ENCODE measurements at regions not wholly inside any gene's neighbourhood (a gene's known extent, or its start where the extent isn't known, plus 50 kb on each side); places are given as distances from the start of the nearest gene placed in this dataset.

DNA sequence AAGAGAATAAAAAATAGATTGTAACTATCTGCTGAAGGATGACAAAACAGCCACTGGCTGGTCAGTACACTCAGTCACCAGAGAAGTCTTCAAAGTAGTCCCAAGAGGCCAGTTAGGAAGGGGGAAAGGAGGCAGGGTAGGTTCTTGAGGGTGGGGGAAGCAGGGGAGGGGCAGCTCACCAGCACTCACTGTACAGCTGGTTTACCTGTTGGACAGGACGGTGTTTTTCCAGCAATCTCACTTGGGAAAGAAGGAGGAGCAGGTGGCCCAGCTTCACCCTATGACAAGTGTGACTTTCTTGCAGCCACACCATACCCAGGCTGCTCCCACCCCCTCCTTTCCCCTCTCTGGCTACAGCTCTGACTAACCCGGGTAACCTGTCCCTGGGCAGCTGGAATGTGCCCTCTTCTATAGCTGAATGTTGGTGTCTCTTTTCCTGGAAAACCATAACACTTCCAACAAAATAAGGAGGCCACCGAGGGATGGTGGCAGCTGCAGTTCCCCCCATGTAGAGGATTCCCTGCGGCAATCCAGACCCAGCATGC is 203.4 kb upstream of the NSMCE3 start:
- Histone ChIP-seq H3K4me3 (no peak overlapping the region), H3K36me3 (ENCODE audit: low read depth) (no peaks in the 10 kb centered on the region), H3K4me1 (ENCODE audit: low read depth) (no peaks in the 10 kb centered on the region), H3K9me3 (no peaks in the 10 kb centered on the region)
- intact Hi-C loops (cut with DNase I, micrococcal nuclease): no loop called here
- ATAC-seq: peak; percentile 12
- no peak for TF ChIP-seq CTCF (IDR thresholded peaks at IDR 0.05)
- no peak for DNase-seq

DNA sequence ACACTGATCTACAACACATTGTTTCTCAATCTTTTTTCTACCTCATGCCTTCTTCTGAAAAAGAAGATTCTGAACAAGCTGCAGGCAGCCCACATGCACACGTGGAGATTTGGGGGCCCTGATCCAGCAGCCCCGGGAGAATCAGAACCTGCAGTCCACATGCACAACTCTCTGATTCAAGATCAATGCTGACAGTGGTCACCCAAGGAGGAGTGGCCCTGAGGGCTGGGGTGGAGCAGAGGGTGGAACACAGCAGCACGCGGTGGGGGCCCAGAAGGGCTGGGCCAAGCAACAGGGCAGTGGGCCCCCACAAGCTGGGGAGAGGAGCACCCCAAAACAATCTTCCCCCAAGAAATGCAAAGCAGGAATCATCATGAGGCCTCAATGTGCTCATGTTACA is 202.1 kb upstream of the NSMCE3 start:
- intact Hi-C loops (cut with DNase I, micrococcal nuclease): no loop called here
- Histone ChIP-seq H3K9me3 (no peaks in the 10 kb centered on the region), H3K4me3 (no peak overlapping the region), H3K36me3 (ENCODE audit: low read depth) (no peaks in the 10 kb centered on the region), H3K4me1 (ENCODE audit: low read depth) (no peaks in the 10 kb centered on the region)
- no peak for DNase-seq
- no peak for ATAC-seq
- TF ChIP-seq CTCF (IDR thresholded peaks at IDR 0.05): no peak

DNA sequence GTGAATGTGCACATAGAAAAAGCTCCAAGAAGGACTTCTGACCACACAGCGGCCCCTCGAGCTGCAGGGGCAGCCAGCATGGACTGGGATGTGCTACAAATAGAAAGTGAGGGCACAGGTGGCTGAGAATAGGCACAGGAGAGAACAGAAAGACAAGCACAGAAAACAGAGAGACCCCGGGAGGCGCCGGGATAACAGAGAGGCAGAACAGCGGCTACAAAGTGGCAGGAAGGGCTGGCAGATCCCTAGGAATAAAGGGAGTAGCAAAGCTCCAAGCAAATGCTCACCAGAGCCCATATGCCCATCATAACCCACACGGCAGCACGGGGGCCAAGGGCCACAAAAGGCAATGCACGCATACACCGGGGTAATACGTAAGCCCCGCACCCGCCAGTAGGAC is 201.7 kb upstream of the NSMCE3 start:
- no peak for DNase-seq
- Histone ChIP-seq H3K4me3 (no peak overlapping the region), H3K9me3 (no peaks in the 10 kb centered on the region), H3K36me3 (ENCODE audit: low read depth) (no peaks in the 10 kb centered on the region), H3K4me1 (ENCODE audit: low read depth) (no peaks in the 10 kb centered on the region)
- peak; percentile 12 for ATAC-seq
- TF ChIP-seq CTCF (IDR thresholded peaks at IDR 0.05): no peak
- intact Hi-C loops (cut with DNase I, micrococcal nuclease): no loop called here

DNA sequence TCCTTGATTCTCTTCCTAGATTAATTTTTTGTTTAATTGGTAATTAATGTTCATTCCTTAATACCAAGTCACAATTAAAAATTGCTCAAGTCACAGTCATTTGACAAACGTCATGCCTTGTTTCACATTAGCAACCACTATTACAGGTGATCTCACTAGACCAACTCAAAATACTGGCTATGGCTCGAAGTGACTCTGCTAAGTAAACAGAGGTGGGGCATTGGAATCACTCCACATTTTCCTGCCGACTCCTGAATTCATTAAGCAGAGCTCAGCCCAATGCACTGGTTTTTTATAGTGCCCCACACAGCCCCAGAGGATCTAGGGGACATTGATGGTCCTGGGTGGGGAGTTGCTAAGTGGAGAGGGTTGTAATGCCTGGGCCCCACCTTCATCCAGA is 201.2 kb upstream of the NSMCE3 start:
- H3K36me3 ChIP-seq (ENCODE audit: low read depth): no peaks in the 10 kb centered on the region
- intact Hi-C loops (cut with DNase I, micrococcal nuclease): no loop called here
- H3K4me3 ChIP-seq: no peak overlapping the region
- peak; percentile 91 for ATAC-seq
- TF ChIP-seq CTCF (IDR thresholded peaks at IDR 0.05): no peak
- no peaks in the 10 kb centered on the region for H3K4me1 ChIP-seq (ENCODE audit: low read depth)
- no peaks in the 10 kb centered on the region for H3K9me3 ChIP-seq
- peak in 1 of 3 donors; percentile 51 for DNase-seq

DNA sequence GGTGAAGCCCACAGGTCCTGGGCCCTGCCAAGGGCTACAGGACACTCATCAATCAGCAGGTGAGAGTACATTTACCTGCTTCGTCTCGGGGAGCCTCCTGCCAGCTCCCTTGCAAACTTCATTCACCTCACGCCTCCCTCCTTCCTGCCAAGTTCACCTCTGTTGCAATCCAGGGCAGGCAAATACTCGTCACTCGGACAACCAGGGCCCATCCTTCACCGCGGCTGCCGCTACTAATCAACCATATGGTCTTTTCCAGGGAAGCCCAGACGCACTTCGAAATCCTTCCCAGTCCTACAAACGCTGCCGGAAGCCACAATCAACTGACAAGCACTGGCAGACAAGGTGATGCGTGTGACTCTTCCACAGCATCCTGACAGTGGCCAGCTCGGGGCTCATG is 200.7 kb upstream of the NSMCE3 start:
- Histone ChIP-seq H3K4me1 (ENCODE audit: low read depth) (no peaks in the 10 kb centered on the region), H3K9me3 (no peaks in the 10 kb centered on the region), H3K36me3 (ENCODE audit: low read depth) (no peaks in the 10 kb centered on the region), H3K4me3 (no peak overlapping the region)
- intact Hi-C loops (cut with DNase I, micrococcal nuclease): no loop called here
- peak in 1 of 3 donors; percentile 12 for DNase-seq
- no peak for TF ChIP-seq CTCF (IDR thresholded peaks at IDR 0.05)
- peak; percentile 5 for ATAC-seq

GRCh38 chr15:29468899-29469298 is 199.3 kb upstream of the NSMCE3 start:
- H3K36me3 ChIP-seq (ENCODE audit: low read depth): no peaks in the 10 kb centered on the region

More at GRCh38 chr15:29468899-29469298, 199.3 kb upstream of the NSMCE3 start:
- Histone ChIP-seq H3K4me1 (ENCODE audit: low read depth) (no peaks in the 10 kb centered on the region), H3K9me3 (no peaks in the 10 kb centered on the region), H3K4me3 (no peak overlapping the region)
- DNase-seq (no peak), ATAC-seq (no peak)
- no peak for TF ChIP-seq CTCF (IDR thresholded peaks at IDR 0.05)
- intact Hi-C loops (cut with DNase I, micrococcal nuclease): no loop called here
